Thoracic aorta (tissue), 2 donors: ENCODE measurements at regions not wholly inside any gene's neighbourhood (a gene's known extent, or its start where the extent isn't known, plus 50 kb on each side); places are given as distances from the start of the nearest gene placed in this dataset.

Experiments used
- ATAC-seq: fragments of 150-250 bp; one replicate; pipeline ENCODE4 v1.8.0; 2017; ENCODE audit warnings: low read depth; ENCODE audit not compliant: insufficient number of reproducible peaks, low FRiP score
- DNase-seq: peaks from one replicate; pipeline ENCODE4 v3.0.0-alpha.2; 2020; ENCODE audit warnings: low spot score
- H3K27ac ChIP-seq, 2 donors: fragments of 200-600 bp; sonication (generic); 1 replicate in 1 of 2; 2 replicates in 1 of 2; pipeline ENCODE4 v1.5.1; 2016; ENCODE audit warnings: mild to moderate bottlenecking in 2 of 2, moderate library complexity in 2 of 2
- H3K27me3 ChIP-seq: fragments of 200-600 bp; sonication (generic); replicated peaks from 2 replicates; pipeline ENCODE4 v1.6.0; 2016; ENCODE audit warnings: mild to moderate bottlenecking; ENCODE audit not compliant: insufficient read depth
- H3K36me3 ChIP-seq: fragments of 200-600 bp; sonication (generic); one replicate; pipeline ENCODE4 v1.5.1; 2016
- H3K4me1 ChIP-seq, 2 donors: fragments of 200-600 bp; sonication (generic); 1 replicate in 1 of 2; 2 replicates in 1 of 2; pipeline versions ENCODE4 v1.5.1 to v1.6.0; 2016; ENCODE audit warnings: low read depth in 2 of 2, mild to moderate bottlenecking in 1 of 2; ENCODE audit not compliant: control insufficient read depth in 1 of 2
- H3K4me3 ChIP-seq: fragments of 200-600 bp; sonication (generic); 2 replicates; pipeline ENCODE4 v1.5.1; 2016; ENCODE audit warnings: mild to moderate bottlenecking
- H3K9me3 ChIP-seq: fragments of 200-600 bp; sonication (generic); 2 replicates; pipeline ENCODE4 v1.5.1; 2016
- TF ChIP-seq, protein P1 (sequence below): fragments of 200-600 bp; sonication (generic); IDR thresholded peaks from one replicate; pipeline ENCODE4 v1.5.1; 2019; ENCODE audit warnings: antibody characterized with exemption

DNA sequence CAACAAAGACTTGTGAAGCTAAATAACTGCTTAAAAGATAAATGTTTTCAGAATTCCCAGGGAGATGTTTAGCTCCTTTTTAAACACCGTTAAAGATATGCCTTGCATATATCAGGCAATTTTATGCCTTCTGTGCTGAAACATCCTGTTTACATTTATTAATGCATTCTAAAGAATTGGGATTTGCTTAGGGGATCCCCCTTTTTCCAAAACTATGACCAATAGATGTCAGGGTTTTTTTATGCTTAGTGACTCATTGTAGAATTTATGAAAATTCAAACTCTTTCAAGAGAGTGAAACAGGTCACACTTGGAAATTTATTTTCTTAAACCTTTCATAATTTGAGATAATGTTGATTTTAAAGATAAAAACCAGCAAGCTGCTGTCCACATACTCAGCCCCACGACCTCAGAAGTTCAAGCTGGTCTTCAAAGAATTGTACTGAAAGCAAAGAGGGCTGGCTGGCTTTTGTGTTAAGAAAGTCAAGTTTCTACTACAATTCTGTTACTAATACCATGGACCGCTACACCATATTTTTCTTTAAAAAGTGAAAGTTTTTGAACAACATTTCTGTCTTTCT lies 411.8 kb downstream of the ETV1 start:
- no peaks in the 10 kb centered on the region for H3K4me1 ChIP-seq
- H3K27ac ChIP-seq: no peak overlapping the region
- TF ChIP-seq, protein P1, sequence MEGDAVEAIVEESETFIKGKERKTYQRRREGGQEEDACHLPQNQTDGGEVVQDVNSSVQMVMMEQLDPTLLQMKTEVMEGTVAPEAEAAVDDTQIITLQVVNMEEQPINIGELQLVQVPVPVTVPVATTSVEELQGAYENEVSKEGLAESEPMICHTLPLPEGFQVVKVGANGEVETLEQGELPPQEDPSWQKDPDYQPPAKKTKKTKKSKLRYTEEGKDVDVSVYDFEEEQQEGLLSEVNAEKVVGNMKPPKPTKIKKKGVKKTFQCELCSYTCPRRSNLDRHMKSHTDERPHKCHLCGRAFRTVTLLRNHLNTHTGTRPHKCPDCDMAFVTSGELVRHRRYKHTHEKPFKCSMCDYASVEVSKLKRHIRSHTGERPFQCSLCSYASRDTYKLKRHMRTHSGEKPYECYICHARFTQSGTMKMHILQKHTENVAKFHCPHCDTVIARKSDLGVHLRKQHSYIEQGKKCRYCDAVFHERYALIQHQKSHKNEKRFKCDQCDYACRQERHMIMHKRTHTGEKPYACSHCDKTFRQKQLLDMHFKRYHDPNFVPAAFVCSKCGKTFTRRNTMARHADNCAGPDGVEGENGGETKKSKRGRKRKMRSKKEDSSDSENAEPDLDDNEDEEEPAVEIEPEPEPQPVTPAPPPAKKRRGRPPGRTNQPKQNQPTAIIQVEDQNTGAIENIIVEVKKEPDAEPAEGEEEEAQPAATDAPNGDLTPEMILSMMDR: no peak
- no peaks in the 10 kb centered on the region for H3K27me3 ChIP-seq
- DNase-seq: no peak
- no peaks in the 10 kb centered on the region for H3K9me3 ChIP-seq
- no peaks in the 10 kb centered on the region for H3K36me3 ChIP-seq
- no peak for ATAC-seq
- H3K4me3 ChIP-seq: no peak overlapping the region

DNA sequence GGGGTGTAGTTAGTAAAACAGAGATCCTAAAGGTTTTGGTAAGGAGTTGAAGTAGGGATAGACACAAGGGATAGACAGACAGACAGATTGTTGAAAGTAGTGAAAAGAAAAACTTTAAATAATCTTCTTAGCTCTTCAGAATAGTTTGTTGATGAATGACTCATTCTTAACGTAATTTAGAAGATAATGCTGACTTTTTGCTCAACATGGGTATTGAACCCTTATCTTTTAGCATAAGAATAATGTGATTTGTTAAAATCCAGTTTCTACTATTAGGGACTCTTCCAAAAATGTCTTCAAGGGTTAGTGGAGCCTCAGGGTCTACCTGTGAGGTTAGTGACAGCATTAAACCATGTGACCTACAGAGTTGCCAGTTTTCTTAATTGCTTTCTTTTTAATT lies 411.2 kb downstream of the ETV1 start:
- Histone ChIP-seq H3K9me3 (no peaks in the 10 kb centered on the region), H3K27ac (no peak overlapping the region), H3K4me3 (no peak overlapping the region), H3K36me3 (no peaks in the 10 kb centered on the region), H3K4me1 (no peaks in the 10 kb centered on the region), H3K27me3 (no peaks in the 10 kb centered on the region)
- DNase-seq (no peak), ATAC-seq (no peak)
- TF ChIP-seq, protein P1: no peak

DNA sequence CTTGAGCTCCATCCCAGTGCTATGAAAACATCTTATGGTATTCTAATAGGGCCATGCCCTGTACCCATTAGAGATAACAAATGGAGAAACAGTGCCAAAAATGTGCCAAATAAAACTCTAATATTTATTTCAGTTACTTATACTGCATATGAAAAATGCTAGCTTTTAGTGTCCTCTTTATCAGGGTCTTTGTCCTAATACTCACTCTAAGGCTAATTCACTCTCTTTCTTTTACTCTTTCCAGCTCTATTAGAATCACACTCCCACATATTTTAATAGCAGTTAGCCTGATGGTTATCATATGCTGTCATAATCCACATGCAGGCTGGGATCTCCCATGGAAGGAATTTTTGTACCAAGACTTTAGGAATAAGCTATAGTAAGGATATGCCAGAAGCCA lies 408.4 kb downstream of the ETV1 start:
- Histone ChIP-seq H3K9me3 (no peaks in the 10 kb centered on the region), H3K4me1 (no peaks in the 10 kb centered on the region), H3K27me3 (no peaks in the 10 kb centered on the region), H3K36me3 (no peaks in the 10 kb centered on the region), H3K4me3 (no peak overlapping the region), H3K27ac (no peak overlapping the region)
- TF ChIP-seq, protein P1: no peak
- DNase-seq (no peak), ATAC-seq (no peak)

DNA sequence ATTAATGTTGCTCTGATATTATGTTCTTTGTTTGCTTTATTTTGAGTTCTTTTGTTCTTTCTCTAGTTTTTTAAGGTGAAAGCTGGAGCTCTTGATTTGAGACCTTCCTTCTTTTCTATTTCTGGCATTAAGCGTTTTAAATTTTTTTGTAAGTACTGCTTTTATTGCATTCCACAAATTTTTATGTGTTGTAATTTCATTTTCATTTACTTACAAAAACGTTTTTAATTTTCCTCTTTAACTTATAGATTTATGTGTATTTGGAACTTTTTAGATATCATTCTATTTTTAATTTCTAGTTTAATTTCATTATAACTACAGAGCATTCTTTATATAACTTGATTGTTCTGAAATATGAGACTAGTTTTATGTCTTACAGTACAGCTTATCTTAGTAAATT lies 395.6 kb downstream of the ETV1 start:
- no peaks in the 10 kb centered on the region for H3K27me3 ChIP-seq
- H3K4me1 ChIP-seq: no peaks in the 10 kb centered on the region
- H3K36me3 ChIP-seq: no peaks in the 10 kb centered on the region
- ATAC-seq (no peak), DNase-seq (no peak)
- TF ChIP-seq, protein P1: no peak
- no peak overlapping the region for H3K4me3 ChIP-seq
- H3K27ac ChIP-seq: no peak overlapping the region
- no peaks in the 10 kb centered on the region for H3K9me3 ChIP-seq

DNA sequence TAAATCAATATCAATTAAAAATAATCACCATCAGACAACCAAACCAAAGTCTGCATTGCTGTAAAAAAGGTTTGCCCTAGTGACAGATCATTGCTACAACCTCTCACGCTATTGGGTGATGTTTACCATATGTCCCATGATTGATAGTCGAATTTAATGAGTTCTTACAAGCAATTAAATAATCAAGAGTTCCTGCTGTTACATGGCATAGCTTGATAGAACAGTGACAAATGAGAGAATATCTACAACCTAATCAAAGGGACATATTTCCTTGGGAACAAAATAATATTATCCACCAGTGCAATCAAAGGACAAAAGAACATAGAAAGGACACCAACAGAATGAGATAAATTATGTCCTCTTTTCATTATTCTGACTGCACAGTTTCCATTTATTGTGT lies 387.4 kb downstream of the ETV1 start:
- no peaks in the 10 kb centered on the region for H3K4me1 ChIP-seq
- H3K4me3 ChIP-seq: no peak overlapping the region
- no peaks in the 10 kb centered on the region for H3K9me3 ChIP-seq
- TF ChIP-seq, protein P1: no peak
- H3K36me3 ChIP-seq: no peaks in the 10 kb centered on the region
- no peak for ATAC-seq
- H3K27me3 ChIP-seq: no peaks in the 10 kb centered on the region
- no peak for DNase-seq
- no peak overlapping the region for H3K27ac ChIP-seq
